GM21447 (cell line): ENCODE measurements at regions not wholly inside any gene's neighbourhood (a gene's known extent, or its start where the extent isn't known, plus 50 kb on each side); places are given as distances from the start of the nearest gene placed in this dataset.
"Not testable (repeated sequence)": the region's sequence is repeated elsewhere in the genome, so short reads cannot be mapped to it uniquely, and the experiment has no call there.

Experiments used
- ATAC-seq: cut with Tn5 transposase; IDR thresholded peaks from one replicate; pipeline ENCODE4 v1.9.1; 2021; ENCODE audit not compliant: unreplicated experiment

DNA sequence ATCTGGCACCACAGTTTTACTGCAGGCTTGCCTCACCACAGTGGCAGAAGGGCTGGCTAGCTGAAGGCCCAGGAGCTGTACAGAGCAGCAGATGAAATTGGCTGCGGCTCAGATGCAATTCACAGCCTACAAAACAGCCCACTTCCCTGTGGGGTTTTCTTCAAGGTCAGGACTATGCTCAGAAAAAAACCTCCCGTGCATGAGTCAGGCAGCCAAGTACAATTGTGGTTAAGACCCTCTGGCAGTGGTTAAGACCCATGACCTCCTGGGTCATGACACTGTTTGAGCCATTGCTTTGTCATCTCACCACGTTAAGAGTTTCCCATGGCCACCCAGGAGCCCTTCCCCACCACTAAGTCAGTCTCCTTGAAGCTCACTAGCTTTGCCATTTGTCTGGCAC, 276.3 kb downstream of the HNRNPD start:
- no peak for ATAC-seq

- ATAC-seq = no peak
Observed at GRCh38 chr4:82090717-82091116, 283.1 kb downstream of the HNRNPD start.

- no peak for ATAC-seq
Observed at GRCh38 chr4:82084747-82085146, 289.0 kb downstream of the HNRNPD start.

GRCh38 chr4:82077471-82077995, 296.3 kb downstream of the HNRNPD start:
- ATAC-seq = not testable (repeated sequence)

- no peak for ATAC-seq
Observed at GRCh38 chr4:82076809-82077208, 297.0 kb downstream of the HNRNPD start.

GRCh38 chr4:82076359-82076758, 297.4 kb downstream of the HNRNPD start:
- no peak for ATAC-seq

- no peak for ATAC-seq
Observed at GRCh38 chr4:82071951-82072350, 301.8 kb downstream of the HNRNPD start.

DNA sequence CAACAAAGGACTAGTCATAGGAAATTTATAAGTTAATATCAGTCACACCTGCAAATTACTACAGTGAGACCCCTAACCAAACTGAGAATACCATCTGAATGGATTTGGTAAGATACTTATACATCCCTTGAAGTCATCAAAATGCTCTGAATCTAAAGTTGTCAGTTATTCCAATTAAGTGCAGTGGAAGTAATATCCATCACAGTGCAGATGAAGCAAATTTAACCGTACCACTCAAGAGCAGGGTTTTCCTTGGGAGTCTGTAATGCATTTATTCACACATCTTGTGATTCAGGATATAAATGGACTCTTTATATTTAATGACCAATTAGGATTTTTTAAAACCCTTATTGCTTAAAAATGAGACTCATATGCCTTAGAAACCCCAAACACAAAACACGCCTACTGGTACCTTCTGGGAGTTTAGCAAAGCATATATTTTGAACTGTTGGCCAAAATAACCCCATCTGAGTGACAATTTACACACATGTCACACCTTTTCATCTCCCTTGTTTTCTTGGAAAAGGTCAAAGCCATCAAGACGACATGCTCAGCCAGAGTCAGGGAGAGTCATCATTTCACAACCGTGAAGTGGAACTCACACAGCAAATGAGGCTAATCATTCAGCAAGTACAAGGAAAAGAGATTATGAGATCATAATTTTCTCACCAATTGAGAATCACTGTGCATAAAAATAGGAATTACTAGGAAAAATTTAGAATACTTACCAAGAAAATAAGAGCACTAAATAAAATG, 303.7 kb downstream of the HNRNPD start:
- ATAC-seq = no peak

GRCh38 chr4:82063017-82063416, 310.8 kb downstream of the HNRNPD start:
- no peak for ATAC-seq

GRCh38 chr4:82057990-82058544, 315.7 kb downstream of the HNRNPD start:
- ATAC-seq = no peak

- ATAC-seq = no peak
Observed at GRCh38 chr4:82055156-82055555, 318.6 kb downstream of the HNRNPD start.

DNA sequence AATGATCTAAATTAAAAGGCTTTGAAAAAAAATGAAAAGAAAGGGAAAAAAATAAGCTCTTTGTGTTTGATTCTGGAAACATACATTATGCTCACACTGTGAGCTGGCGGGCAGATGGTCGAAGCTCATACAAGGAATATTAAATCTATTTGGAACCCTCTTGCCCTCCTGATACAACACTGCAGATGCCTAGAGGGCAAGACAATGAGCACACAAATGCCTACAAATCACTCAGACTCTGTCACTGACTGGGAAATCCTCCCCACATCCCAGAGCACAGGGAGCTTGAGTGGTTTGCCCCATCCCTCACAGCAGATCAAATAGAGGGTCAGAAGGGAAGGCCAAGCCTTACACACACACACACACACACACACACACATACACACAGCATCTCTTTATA, 320.4 kb downstream of the HNRNPD start:
- no peak for ATAC-seq

DNA sequence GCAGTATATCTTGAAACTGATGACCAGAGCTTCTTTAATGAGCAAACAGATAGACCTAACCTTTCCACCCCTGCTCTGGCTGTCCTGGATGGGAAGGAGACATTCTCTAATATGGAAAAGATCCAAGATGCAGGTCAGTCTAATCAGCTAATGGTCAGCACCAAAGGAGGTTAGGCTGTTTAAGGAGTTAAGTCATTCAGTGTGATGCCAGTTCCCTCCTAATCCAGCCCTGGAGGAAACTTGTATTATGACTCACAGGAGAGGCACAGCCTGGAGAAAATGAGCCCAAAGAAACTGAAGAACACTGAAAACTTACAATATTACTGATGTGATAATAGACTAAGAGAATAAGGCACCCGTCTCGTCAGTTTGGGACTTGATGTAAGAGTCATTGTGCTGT, 323.0 kb downstream of the HNRNPD start:
- ATAC-seq = no peak

GRCh38 chr4:82049294-82049693, 324.5 kb downstream of the HNRNPD start:
- no peak for ATAC-seq

- no peak for ATAC-seq
Observed at GRCh38 chr4:82047731-82048130, 326.1 kb downstream of the HNRNPD start.

DNA sequence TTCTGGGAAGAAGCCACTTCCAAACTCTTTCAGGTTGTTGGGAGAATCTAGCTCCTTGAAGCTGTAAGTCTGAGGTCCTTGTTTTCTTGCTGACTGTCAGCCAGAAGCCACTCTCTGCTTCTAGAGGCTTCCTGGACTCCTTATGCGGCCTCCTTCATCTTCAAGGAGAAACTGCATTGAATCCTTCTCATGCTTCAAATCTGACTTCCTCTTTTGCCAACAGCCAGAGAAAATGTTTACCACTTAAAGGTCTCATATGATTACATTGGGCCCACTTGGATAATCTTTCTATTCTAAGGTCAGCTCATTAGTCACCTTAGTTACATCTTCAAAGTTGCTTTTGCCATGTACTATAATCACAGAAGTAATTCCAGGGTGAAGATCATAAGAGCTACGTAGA, 327.0 kb downstream of the HNRNPD start:
- no peak for ATAC-seq

- ATAC-seq = no peak
Observed at GRCh38 chr4:82045267-82045666, 328.5 kb downstream of the HNRNPD start.

DNA sequence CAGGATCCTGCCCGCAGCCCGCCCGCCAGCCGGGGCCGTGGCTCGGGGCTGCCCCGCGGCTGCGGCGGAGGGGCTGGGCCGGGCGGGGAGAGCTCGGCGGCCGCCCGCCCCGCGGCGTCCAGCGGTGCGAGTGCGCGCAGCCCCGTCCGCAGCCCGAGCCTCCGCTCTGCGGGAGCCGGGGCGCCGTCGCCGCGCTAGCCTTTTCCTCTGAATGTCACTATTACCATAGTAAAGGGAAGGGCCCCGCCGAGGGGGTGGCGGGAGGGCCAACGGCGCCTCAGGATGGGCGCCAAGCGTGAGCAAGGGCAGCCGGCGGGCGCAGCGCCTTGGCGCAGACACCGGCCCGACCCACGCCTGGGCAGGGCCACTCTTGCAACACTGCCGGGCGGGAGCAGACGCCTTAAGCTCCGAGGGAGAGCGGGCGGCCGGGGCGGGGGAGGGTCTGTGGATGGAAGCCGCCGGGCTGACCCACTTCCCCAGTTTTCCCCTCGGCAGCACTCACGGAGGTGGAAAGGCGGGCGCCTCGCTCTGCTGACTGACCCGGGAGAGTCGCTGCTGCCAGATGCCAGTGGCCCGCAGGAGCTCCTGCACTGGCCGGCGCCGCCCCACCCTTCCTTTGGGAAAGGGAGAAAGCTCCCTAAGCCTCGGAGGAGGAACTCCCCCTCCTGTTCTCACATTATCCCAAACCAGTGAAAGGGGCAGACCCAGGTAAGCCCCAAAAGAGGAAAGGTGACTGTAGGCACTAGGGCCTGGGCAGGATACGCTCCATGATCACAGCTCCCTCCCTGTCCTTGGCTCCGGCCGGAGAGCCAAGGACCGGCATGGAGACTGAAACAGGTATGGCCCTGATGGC, 329.4 kb downstream of the HNRNPD start:
- ATAC-seq = no peak

- no peak for ATAC-seq
Observed at GRCh38 chr4:82043809-82044137, 330.0 kb downstream of the HNRNPD start.

GRCh38 chr4:82043081-82043808, 330.5 kb downstream of the HNRNPD start:
- no peak for ATAC-seq

DNA sequence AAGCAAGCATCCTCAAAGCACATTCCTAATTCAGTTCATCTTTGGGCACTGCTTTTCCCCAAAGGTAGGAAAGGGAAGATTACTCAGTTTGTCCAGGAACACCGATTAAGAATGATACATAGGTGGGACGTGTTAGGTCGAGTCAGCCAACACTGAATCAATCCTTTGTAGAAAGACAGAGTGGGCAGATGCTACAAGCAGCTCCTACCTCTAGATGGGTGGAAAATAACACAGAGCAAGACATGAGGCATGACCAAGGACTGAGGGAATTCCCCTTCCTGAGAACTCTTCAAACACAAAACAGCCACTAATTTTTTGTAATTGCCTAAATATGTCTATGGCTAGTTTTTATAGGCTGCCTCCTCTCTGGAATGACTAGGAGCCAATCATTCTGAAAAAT, 331.7 kb downstream of the HNRNPD start:
- ATAC-seq = no peak
